SK-N-SH treated with all-trans-retinoic acid at 6 μM for 48 hours (cell line): ENCODE measurements at regions not wholly inside any gene's neighbourhood (a gene's known extent, or its start where the extent isn't known, plus 50 kb on each side); places are given as distances from the start of the nearest gene placed in this dataset.
"Not testable (repeated sequence)": the region's sequence is repeated elsewhere in the genome, so short reads cannot be mapped to it uniquely, and the experiment has no call there.

Experiments
- ARNTL ChIP-seq: fragments of 450-650 bp; formaldehyde crosslinking; IDR thresholded peaks from 2 replicates; pipeline ENCODE4 v1.5.0; 2020; ENCODE audit warnings: low read depth, mild to moderate bottlenecking, moderate library complexity, borderline replicate concordance
- BACH2 ChIP-seq: fragments of 250-450 bp; sonication (Bioruptor Pico); IDR thresholded peaks from 2 replicates; pipeline ENCODE4 v1.9.0; 2021; ENCODE audit warnings: mild to moderate bottlenecking, borderline replicate concordance
- CREB5 ChIP-seq: fragments of 250-450 bp; sonication (Bioruptor Pico); IDR thresholded peaks from 2 replicates; pipeline ENCODE4 v1.5.1; 2020; ENCODE audit warnings: low read depth, mild to moderate bottlenecking, moderate library complexity
- ESRRG ChIP-seq: fragments of 250-450 bp; sonication (Bioruptor Pico); IDR thresholded peaks from 2 replicates; pipeline ENCODE4 v1.6.1; 2021; ENCODE audit warnings: mild to moderate bottlenecking
- GLIS3 ChIP-seq: fragments of 250-450 bp; sonication (Bioruptor Pico); IDR thresholded peaks from 2 replicates; pipeline ENCODE4 v1.5.0; 2020; ENCODE audit warnings: mild to moderate bottlenecking, moderate library complexity
- PATZ1 ChIP-seq: fragments of 250-450 bp; sonication (Bioruptor Pico); IDR thresholded peaks from 2 replicates; pipeline ENCODE4 v1.8.0; 2020; ENCODE audit warnings: mild to moderate bottlenecking, moderate library complexity, borderline replicate concordance
- PPARA ChIP-seq: fragments of 250-450 bp; sonication (Bioruptor Pico); IDR thresholded peaks from 2 replicates; pipeline ENCODE4 v1.5.0; 2020; ENCODE audit warnings: mild to moderate bottlenecking, borderline replicate concordance
- RARB ChIP-seq: fragments of 250-450 bp; sonication (Bioruptor Pico); IDR thresholded peaks from 2 replicates; pipeline ENCODE4 v1.8.0; 2021; ENCODE audit warnings: mild to moderate bottlenecking, moderate library complexity
- SNAI2 ChIP-seq: fragments of 250-450 bp; sonication (Bioruptor Pico); IDR thresholded peaks from 2 replicates; pipeline ENCODE4 v1.5.0; 2020; ENCODE audit warnings: mild to moderate bottlenecking, moderate library complexity
- TSHZ2 ChIP-seq: fragments of 250-450 bp; sonication (Bioruptor Pico); IDR thresholded peaks from 2 replicates; pipeline ENCODE4 v1.5.0; 2020; ENCODE audit warnings: mild to moderate bottlenecking, moderate library complexity
- ZFP3 ChIP-seq: fragments of 250-450 bp; sonication (Bioruptor Pico); IDR thresholded peaks from 2 replicates; pipeline ENCODE4 v1.5.0; 2020; ENCODE audit warnings: mild to moderate bottlenecking, moderate library complexity
- ZFP30 ChIP-seq: fragments of 450-650 bp; formaldehyde crosslinking; IDR thresholded peaks from 2 replicates; pipeline ENCODE4 v1.5.0; 2022; ENCODE audit warnings: mild to moderate bottlenecking, moderate library complexity
- ZNF565 ChIP-seq: fragments of 450-650 bp; formaldehyde crosslinking; conservative IDR thresholded peaks from 2 replicates; pipeline ENCODE4 v1.5.0; 2020; ENCODE audit warnings: low read depth, mild to moderate bottlenecking, moderate library complexity

GRCh38 chr3:150228626-150229025, 179.5 kb upstream of the TSC22D2 start:
- not testable (repeated sequence) for TF ChIP-seq ZNF565 (CRISPR knock-in tag); PATZ1 (CRISPR knock-in tag); SNAI2 (CRISPR knock-in tag); PPARA (CRISPR knock-in tag); ESRRG; GLIS3 (CRISPR knock-in tag); ZFP30 (CRISPR knock-in tag); ARNTL (CRISPR knock-in tag); CREB5 (CRISPR knock-in tag); ZFP3; TSHZ2 (CRISPR knock-in tag); RARB (CRISPR knock-in tag); BACH2 (CRISPR knock-in tag)
